OCI-LY7 (cell line): ENCODE measurements at regions not wholly inside any gene's neighbourhood (a gene's known extent, or its start where the extent isn't known, plus 50 kb on each side); places are given as distances from the start of the nearest gene placed in this dataset.

ENCODE experiments used
- CTCF ChIP-seq: fragments of 200-600 bp; sonication (generic); conservative IDR thresholded peaks from 2 replicates; pipeline ENCODE4 v1.5.1; 2014; ENCODE audit warnings: mild to moderate bottlenecking, antibody characterized with exemption, low read length, moderate library complexity, mixed read lengths
- EZH2phosphoT487 ChIP-seq: fragments of 200-600 bp; sonication (generic); IDR thresholded peaks from 2 replicates; pipeline ENCODE4 v1.6.1; 2018; ENCODE audit warnings: low read depth, borderline replicate concordance, mild to moderate bottlenecking, mixed run types, antibody characterized with exemption, low read length, moderate library complexity, mixed read lengths

GRCh38 chr5:169374761-169375160, 73.8 kb upstream of the SLIT3 start:
- TF ChIP-seq CTCF (no peak), EZH2phosphoT487 (no peak)
